ENCODE measurements at regions not wholly inside any gene's neighbourhood (a gene's known extent, or its start where the extent isn't known, plus 50 kb on each side); places are given as distances from the start of the nearest gene placed in this dataset.

DNA sequence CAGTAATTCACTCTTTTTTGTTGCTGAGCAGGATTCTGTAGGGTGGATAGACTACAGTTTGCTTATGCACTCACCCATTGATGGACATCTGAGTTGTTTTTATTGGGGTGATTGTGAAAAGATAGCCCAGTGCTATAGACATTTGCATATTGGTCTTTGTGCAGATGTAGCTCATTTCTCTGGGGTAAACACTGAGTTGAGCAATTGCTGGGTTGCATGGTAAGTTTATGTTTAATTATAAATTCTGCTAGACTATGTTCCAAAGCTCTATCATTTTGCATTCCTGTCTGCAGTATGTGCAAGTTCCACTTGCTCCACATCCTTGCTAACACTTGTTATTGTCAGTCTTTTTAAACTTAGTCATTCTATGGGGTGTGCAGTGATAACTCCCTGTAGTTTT lies 65.4 kb upstream of the RFLNA start:
- no peak for ATAC-seq
- TF ChIP-seq ARNTL (CRISPR knock-in tag; IDR thresholded peaks at IDR 0.05; ENCODE audit: borderline replicate concordance, low read depth) (no peak), GLIS3 (CRISPR knock-in tag; IDR thresholded peaks at IDR 0.05) (no peak), ZFP3 (CRISPR knock-in tag; IDR thresholded peaks at IDR 0.05) (no peak), ZNF70 (CRISPR knock-in tag; IDR thresholded peaks at IDR 0.05) (no peak), ZFP30 (CRISPR knock-in tag; IDR thresholded peaks at IDR 0.05) (no peak), TSHZ2 (CRISPR knock-in tag; IDR thresholded peaks at IDR 0.05) (no peak), CSDC2 (CRISPR knock-in tag; IDR thresholded peaks at IDR 0.05) (no peak), TCF4 (CRISPR knock-in tag; IDR thresholded peaks at IDR 0.05; ENCODE audit: borderline replicate concordance) (no peak), ISL1 (CRISPR knock-in tag; IDR thresholded peaks at IDR 0.05) (no peak), OSR1 (CRISPR knock-in tag; IDR thresholded peaks at IDR 0.05) (no peak), ZNF8 (CRISPR knock-in tag; IDR thresholded peaks at IDR 0.05) (no peak), BACH2 (CRISPR knock-in tag; IDR thresholded peaks at IDR 0.05; ENCODE audit: borderline replicate concordance) (no peak), TOX (CRISPR knock-in tag; IDR thresholded peaks at IDR 0.05; ENCODE audit: borderline replicate concordance) (no peak), ZC3H10 (CRISPR knock-in tag; IDR thresholded peaks at IDR 0.05) (no peak), RARB (CRISPR knock-in tag; IDR thresholded peaks at IDR 0.05) (no peak)
- TF ChIP-seq, protein P1, sequence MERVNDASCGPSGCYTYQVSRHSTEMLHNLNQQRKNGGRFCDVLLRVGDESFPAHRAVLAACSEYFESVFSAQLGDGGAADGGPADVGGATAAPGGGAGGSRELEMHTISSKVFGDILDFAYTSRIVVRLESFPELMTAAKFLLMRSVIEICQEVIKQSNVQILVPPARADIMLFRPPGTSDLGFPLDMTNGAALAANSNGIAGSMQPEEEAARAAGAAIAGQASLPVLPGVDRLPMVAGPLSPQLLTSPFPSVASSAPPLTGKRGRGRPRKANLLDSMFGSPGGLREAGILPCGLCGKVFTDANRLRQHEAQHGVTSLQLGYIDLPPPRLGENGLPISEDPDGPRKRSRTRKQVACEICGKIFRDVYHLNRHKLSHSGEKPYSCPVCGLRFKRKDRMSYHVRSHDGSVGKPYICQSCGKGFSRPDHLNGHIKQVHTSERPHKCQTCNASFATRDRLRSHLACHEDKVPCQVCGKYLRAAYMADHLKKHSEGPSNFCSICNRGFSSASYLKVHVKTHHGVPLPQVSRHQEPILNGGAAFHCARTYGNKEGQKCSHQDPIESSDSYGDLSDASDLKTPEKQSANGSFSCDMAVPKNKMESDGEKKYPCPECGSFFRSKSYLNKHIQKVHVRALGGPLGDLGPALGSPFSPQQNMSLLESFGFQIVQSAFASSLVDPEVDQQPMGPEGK (CRISPR knock-in tag; IDR thresholded peaks at IDR 0.05; ENCODE audit: borderline replicate concordance): no peak
- TF ChIP-seq, protein P2, sequence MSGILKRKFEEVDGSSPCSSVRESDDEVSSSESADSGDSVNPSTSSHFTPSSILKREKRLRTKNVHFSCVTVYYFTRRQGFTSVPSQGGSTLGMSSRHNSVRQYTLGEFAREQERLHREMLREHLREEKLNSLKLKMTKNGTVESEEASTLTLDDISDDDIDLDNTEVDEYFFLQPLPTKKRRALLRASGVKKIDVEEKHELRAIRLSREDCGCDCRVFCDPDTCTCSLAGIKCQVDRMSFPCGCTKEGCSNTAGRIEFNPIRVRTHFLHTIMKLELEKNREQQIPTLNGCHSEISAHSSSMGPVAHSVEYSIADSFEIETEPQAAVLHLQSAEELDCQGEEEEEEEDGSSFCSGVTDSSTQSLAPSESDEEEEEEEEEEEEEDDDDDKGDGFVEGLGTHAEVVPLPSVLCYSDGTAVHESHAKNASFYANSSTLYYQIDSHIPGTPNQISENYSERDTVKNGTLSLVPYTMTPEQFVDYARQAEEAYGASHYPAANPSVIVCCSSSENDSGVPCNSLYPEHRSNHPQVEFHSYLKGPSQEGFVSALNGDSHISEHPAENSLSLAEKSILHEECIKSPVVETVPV (CRISPR knock-in tag; IDR thresholded peaks at IDR 0.05): no peak

- ATAC-seq: no peak
- no peak for TF ChIP-seq BACH2 (CRISPR knock-in tag; IDR thresholded peaks at IDR 0.05; ENCODE audit: borderline replicate concordance)
These were observed 64.7 kb upstream of the RFLNA start for GRCh38 chr12:124230117-124230757.

DNA sequence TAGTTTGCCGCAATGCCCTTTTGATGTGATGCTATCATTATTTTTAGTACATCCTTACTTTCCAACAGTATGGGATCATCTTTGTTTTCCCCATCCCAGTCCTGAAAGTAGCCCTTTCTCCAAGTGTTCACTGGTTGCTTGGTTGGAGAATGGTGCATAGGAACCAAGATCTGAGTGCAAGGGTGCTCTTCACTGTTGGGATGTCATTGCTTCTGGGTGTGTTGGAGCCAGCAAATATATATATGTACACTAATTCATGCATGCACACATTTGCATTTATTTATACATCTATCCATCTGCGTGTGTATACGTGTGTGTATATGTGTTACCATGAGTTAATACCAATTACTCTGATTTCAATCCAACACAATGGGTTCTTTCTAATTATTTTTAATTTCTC lies 64.1 kb upstream of the RFLNA start:
- no peak for ATAC-seq
- no peak for TF ChIP-seq CSDC2 (CRISPR knock-in tag; IDR thresholded peaks at IDR 0.05)
- TF ChIP-seq GLIS3 (CRISPR knock-in tag; IDR thresholded peaks at IDR 0.05): no peak
- TF ChIP-seq RARB (CRISPR knock-in tag; IDR thresholded peaks at IDR 0.05): no peak
- TF ChIP-seq, protein P3, sequence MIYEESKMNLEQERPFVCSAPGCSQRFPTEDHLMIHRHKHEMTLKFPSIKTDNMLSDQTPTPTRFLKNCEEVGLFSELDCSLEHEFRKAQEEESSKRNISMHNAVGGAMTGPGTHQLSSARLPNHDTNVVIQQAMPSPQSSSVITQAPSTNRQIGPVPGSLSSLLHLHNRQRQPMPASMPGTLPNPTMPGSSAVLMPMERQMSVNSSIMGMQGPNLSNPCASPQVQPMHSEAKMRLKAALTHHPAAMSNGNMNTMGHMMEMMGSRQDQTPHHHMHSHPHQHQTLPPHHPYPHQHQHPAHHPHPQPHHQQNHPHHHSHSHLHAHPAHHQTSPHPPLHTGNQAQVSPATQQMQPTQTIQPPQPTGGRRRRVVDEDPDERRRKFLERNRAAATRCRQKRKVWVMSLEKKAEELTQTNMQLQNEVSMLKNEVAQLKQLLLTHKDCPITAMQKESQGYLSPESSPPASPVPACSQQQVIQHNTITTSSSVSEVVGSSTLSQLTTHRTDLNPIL (CRISPR knock-in tag; IDR thresholded peaks at IDR 0.05; ENCODE audit: low read depth): no peak
- TF ChIP-seq ZNF70 (CRISPR knock-in tag; IDR thresholded peaks at IDR 0.05): no peak
- TF ChIP-seq ZFP3 (CRISPR knock-in tag; IDR thresholded peaks at IDR 0.05): no peak
- TF ChIP-seq, protein P1 (CRISPR knock-in tag; IDR thresholded peaks at IDR 0.05; ENCODE audit: borderline replicate concordance): no peak
- no peak for TF ChIP-seq SNAI2 (CRISPR knock-in tag; IDR thresholded peaks at IDR 0.05)
- TF ChIP-seq ARNTL (CRISPR knock-in tag; IDR thresholded peaks at IDR 0.05; ENCODE audit: borderline replicate concordance, low read depth): no peak
- no peak for TF ChIP-seq OSR1 (CRISPR knock-in tag; IDR thresholded peaks at IDR 0.05)
- no peak for TF ChIP-seq TSHZ2 (CRISPR knock-in tag; IDR thresholded peaks at IDR 0.05)

Data from SK-N-SH treated with all-trans-retinoic acid at 6 μM for 48 hours (cell line).